ENCODE measurements at regions not wholly inside any gene's neighbourhood (a gene's known extent, or its start where the extent isn't known, plus 50 kb on each side); places are given as distances from the start of the nearest gene placed in this dataset.

DNA sequence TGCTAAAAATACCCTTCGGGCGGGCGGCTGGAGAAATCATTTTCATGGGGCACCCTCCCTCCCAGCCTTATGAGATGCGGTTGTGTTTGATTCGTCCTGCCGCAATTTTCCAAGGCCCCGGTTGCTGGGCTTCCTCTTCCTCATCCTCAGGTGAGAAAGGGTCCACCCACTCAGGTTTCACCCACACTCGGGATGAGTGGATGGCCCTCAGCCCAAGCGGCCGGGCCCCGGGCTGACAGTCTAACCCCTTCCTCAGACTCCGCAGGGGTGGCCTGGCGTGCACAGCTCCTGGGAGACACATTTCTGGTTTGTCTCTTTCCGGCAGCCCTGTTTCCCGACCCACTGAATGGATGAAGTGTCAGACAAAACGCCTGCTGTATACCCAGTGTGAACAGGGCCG is 116.5 kb upstream of the LRPAP1 start:
- H3K36me3 ChIP-seq (ENCODE audit: control insufficient read depth in 1 of 2, insufficient read depth in 2 of 2, low read length in 2 of 2), result no peaks in the 10 kb centered on the region
- H3K4me1 ChIP-seq (ENCODE audit: control insufficient read depth in 1 of 2, insufficient read depth in 2 of 2, low read length in 2 of 2), result no peaks in the 10 kb centered on the region
- no peak overlapping the region for H3K9ac ChIP-seq (ENCODE audit: low read depth in 1 of 2, low read length in 2 of 2)
- no peaks in the 10 kb centered on the region for H3K9me3 ChIP-seq (ENCODE audit: control insufficient read depth in 1 of 2, low read length in 2 of 2)
- H3K27me3 ChIP-seq (ENCODE audit: control insufficient read depth in 1 of 2, insufficient read depth in 2 of 2, low read length in 2 of 2), result peaks cover 0 to 15% of the 10 kb centered on the region in 2 donors
- H3K27ac ChIP-seq (ENCODE audit: low read depth, low read length), result no peak overlapping the region
- H3K4me3 ChIP-seq (ENCODE audit: low read depth in 1 of 2, low read length in 2 of 2), result no peak overlapping the region

- Histone ChIP-seq H3K36me3 (ENCODE audit: control insufficient read depth in 1 of 2, insufficient read depth in 2 of 2, low read length in 2 of 2) (no peaks in the 10 kb centered on the region), H3K4me3 (ENCODE audit: low read depth in 1 of 2, low read length in 2 of 2) (no peak overlapping the region), H3K27me3 (ENCODE audit: control insufficient read depth in 1 of 2, insufficient read depth in 2 of 2, low read length in 2 of 2) (peaks cover 0 to 13% of the 10 kb centered on the region in 2 donors)
These were observed 116.0 kb upstream of the LRPAP1 start for GRCh38 chr4:3648195-3648594.

GRCh38 chr4:3647421-3647820 is 115.2 kb upstream of the LRPAP1 start:
- no peaks in the 10 kb centered on the region for H3K36me3 ChIP-seq (ENCODE audit: control insufficient read depth in 1 of 2, insufficient read depth in 2 of 2, low read length in 2 of 2)
- H3K4me3 ChIP-seq (ENCODE audit: low read depth in 1 of 2, low read length in 2 of 2), result no peak overlapping the region
- H3K27ac ChIP-seq (ENCODE audit: low read depth, low read length), result no peak overlapping the region
- no peak overlapping the region for H3K9ac ChIP-seq (ENCODE audit: low read depth in 1 of 2, low read length in 2 of 2)
- H3K9me3 ChIP-seq (ENCODE audit: control insufficient read depth in 1 of 2, low read length in 2 of 2), result no peaks in the 10 kb centered on the region
- no peaks in the 10 kb centered on the region for H3K4me1 ChIP-seq (ENCODE audit: control insufficient read depth in 1 of 2, insufficient read depth in 2 of 2, low read length in 2 of 2)
- peaks cover 0 to 10% of the 10 kb centered on the region in 2 donors for H3K27me3 ChIP-seq (ENCODE audit: control insufficient read depth in 1 of 2, insufficient read depth in 2 of 2, low read length in 2 of 2)

More at GRCh38 chr4:3648195-3648594, 116.0 kb upstream of the LRPAP1 start:
- Histone ChIP-seq H3K9ac (ENCODE audit: low read depth in 1 of 2, low read length in 2 of 2) (no peak overlapping the region), H3K4me1 (ENCODE audit: control insufficient read depth in 1 of 2, insufficient read depth in 2 of 2, low read length in 2 of 2) (no peaks in the 10 kb centered on the region), H3K9me3 (ENCODE audit: control insufficient read depth in 1 of 2, low read length in 2 of 2) (no peaks in the 10 kb centered on the region), H3K27ac (ENCODE audit: low read depth, low read length) (no peak overlapping the region)

GRCh38 chr4:3645711-3646679 is 113.8 kb upstream of the LRPAP1 start:
- H3K27me3 ChIP-seq (ENCODE audit: control insufficient read depth in 1 of 2, insufficient read depth in 2 of 2, low read length in 2 of 2), result peaks cover 0 to 10% of the 10 kb centered on the region in 2 donors
- H3K9me3 ChIP-seq (ENCODE audit: control insufficient read depth in 1 of 2, low read length in 2 of 2), result no peaks in the 10 kb centered on the region
- H3K4me3 ChIP-seq (ENCODE audit: low read depth in 1 of 2, low read length in 2 of 2), result no peak overlapping the region
- no peaks in the 10 kb centered on the region for H3K4me1 ChIP-seq (ENCODE audit: control insufficient read depth in 1 of 2, insufficient read depth in 2 of 2, low read length in 2 of 2)
- H3K36me3 ChIP-seq (ENCODE audit: control insufficient read depth in 1 of 2, insufficient read depth in 2 of 2, low read length in 2 of 2), result no peaks in the 10 kb centered on the region
- H3K9ac ChIP-seq (ENCODE audit: low read depth in 1 of 2, low read length in 2 of 2), result no peak overlapping the region
- no peak overlapping the region for H3K27ac ChIP-seq (ENCODE audit: low read depth, low read length)

GRCh38 chr4:3644849-3645627 is 112.8 kb upstream of the LRPAP1 start:
- no peaks in the 10 kb centered on the region for H3K9me3 ChIP-seq (ENCODE audit: control insufficient read depth in 1 of 2, low read length in 2 of 2)
- H3K4me3 ChIP-seq (ENCODE audit: low read depth in 1 of 2, low read length in 2 of 2), result no peak overlapping the region

GRCh38 chr4:3643518-3644433 is 111.6 kb upstream of the LRPAP1 start:
- Histone ChIP-seq H3K9ac (ENCODE audit: low read depth in 1 of 2, low read length in 2 of 2) (no peak overlapping the region), H3K27ac (ENCODE audit: low read depth, low read length) (no peak overlapping the region), H3K4me1 (ENCODE audit: control insufficient read depth in 1 of 2, insufficient read depth in 2 of 2, low read length in 2 of 2) (no peaks in the 10 kb centered on the region), H3K27me3 (ENCODE audit: control insufficient read depth in 1 of 2, insufficient read depth in 2 of 2, low read length in 2 of 2) (peaks cover 0 to 10% of the 10 kb centered on the region in 2 donors), H3K4me3 (ENCODE audit: low read depth in 1 of 2, low read length in 2 of 2) (no peak overlapping the region), H3K36me3 (ENCODE audit: control insufficient read depth in 1 of 2, insufficient read depth in 2 of 2, low read length in 2 of 2) (no peaks in the 10 kb centered on the region), H3K9me3 (ENCODE audit: control insufficient read depth in 1 of 2, low read length in 2 of 2) (no peaks in the 10 kb centered on the region)

More at GRCh38 chr4:3644849-3645627, 112.8 kb upstream of the LRPAP1 start:
- H3K27me3 ChIP-seq (ENCODE audit: control insufficient read depth in 1 of 2, insufficient read depth in 2 of 2, low read length in 2 of 2), result peaks cover 0 to 10% of the 10 kb centered on the region in 2 donors
- H3K9ac ChIP-seq (ENCODE audit: low read depth in 1 of 2, low read length in 2 of 2), result no peak overlapping the region
- H3K36me3 ChIP-seq (ENCODE audit: control insufficient read depth in 1 of 2, insufficient read depth in 2 of 2, low read length in 2 of 2), result no peaks in the 10 kb centered on the region
- H3K4me1 ChIP-seq (ENCODE audit: control insufficient read depth in 1 of 2, insufficient read depth in 2 of 2, low read length in 2 of 2), result no peaks in the 10 kb centered on the region
- H3K27ac ChIP-seq (ENCODE audit: low read depth, low read length), result no peak overlapping the region

- H3K27me3 ChIP-seq (ENCODE audit: control insufficient read depth in 1 of 2, insufficient read depth in 2 of 2, low read length in 2 of 2), result peaks cover 0 to 10% of the 10 kb centered on the region in 2 donors
- no peak overlapping the region for H3K27ac ChIP-seq (ENCODE audit: low read depth, low read length)
- no peak overlapping the region for H3K9ac ChIP-seq (ENCODE audit: low read depth in 1 of 2, low read length in 2 of 2)
- no peaks in the 10 kb centered on the region for H3K4me1 ChIP-seq (ENCODE audit: control insufficient read depth in 1 of 2, insufficient read depth in 2 of 2, low read length in 2 of 2)
- H3K36me3 ChIP-seq (ENCODE audit: control insufficient read depth in 1 of 2, insufficient read depth in 2 of 2, low read length in 2 of 2), result no peaks in the 10 kb centered on the region
- H3K4me3 ChIP-seq (ENCODE audit: low read depth in 1 of 2, low read length in 2 of 2), result no peak overlapping the region
- H3K9me3 ChIP-seq (ENCODE audit: control insufficient read depth in 1 of 2, low read length in 2 of 2), result no peaks in the 10 kb centered on the region
These were observed 110.7 kb upstream of the LRPAP1 start for GRCh38 chr4:3642806-3643517.

DNA sequence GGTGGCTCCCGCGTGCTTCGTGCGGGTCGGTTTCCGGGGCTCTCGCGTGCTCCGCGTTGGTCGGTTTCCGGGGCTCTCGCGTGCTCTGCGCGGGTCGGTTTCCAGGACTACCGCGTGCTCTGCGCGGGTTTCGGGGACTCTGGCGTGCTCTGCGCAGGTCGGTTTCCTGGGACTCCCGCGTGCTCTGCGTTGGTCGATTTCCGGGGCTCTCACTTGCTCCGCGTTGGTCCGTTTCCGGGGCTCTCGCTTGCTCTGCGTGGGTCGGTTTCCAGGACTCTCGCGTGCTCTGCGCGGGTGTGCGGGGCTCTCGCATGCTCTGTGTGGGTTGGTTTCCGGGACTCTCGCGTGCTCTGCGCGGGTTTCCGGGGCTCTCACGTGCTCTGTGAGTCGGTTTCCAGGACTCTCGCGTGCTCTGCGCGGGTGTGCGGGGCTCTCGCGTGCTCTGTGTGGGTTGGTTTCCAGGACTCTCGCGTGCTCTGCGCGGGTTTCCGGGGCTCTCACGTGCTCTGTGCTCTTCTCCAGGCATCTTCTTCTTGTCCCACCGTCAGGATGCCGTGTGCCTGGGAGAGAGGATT is 109.9 kb upstream of the LRPAP1 start:
- H3K27me3 ChIP-seq (ENCODE audit: control insufficient read depth in 1 of 2, insufficient read depth in 2 of 2, low read length in 2 of 2), result peaks cover 0 to 6% of the 10 kb centered on the region in 2 donors
- H3K36me3 ChIP-seq (ENCODE audit: control insufficient read depth in 1 of 2, insufficient read depth in 2 of 2, low read length in 2 of 2), result no peaks in the 10 kb centered on the region
- H3K9ac ChIP-seq (ENCODE audit: low read depth in 1 of 2, low read length in 2 of 2), result no peak overlapping the region
- no peak overlapping the region for H3K27ac ChIP-seq (ENCODE audit: low read depth, low read length)
- H3K4me3 ChIP-seq (ENCODE audit: low read depth in 1 of 2, low read length in 2 of 2), result no peak overlapping the region
- no peaks in the 10 kb centered on the region for H3K9me3 ChIP-seq (ENCODE audit: control insufficient read depth in 1 of 2, low read length in 2 of 2)
- H3K4me1 ChIP-seq (ENCODE audit: control insufficient read depth in 1 of 2, insufficient read depth in 2 of 2, low read length in 2 of 2), result no peaks in the 10 kb centered on the region

- no peaks in the 10 kb centered on the region for H3K36me3 ChIP-seq (ENCODE audit: control insufficient read depth in 1 of 2, insufficient read depth in 2 of 2, low read length in 2 of 2)
These were observed 109.3 kb upstream of the LRPAP1 start for GRCh38 chr4:3641501-3641900.

More at GRCh38 chr4:3641501-3641900, 109.3 kb upstream of the LRPAP1 start:
- H3K9me3 ChIP-seq (ENCODE audit: control insufficient read depth in 1 of 2, low read length in 2 of 2), result no peaks in the 10 kb centered on the region
- H3K4me1 ChIP-seq (ENCODE audit: control insufficient read depth in 1 of 2, insufficient read depth in 2 of 2, low read length in 2 of 2), result no peaks in the 10 kb centered on the region
- H3K27me3 ChIP-seq (ENCODE audit: control insufficient read depth in 1 of 2, insufficient read depth in 2 of 2, low read length in 2 of 2), result peaks cover 0 to 2% of the 10 kb centered on the region in 2 donors
- no peak overlapping the region for H3K9ac ChIP-seq (ENCODE audit: low read depth in 1 of 2, low read length in 2 of 2)
- H3K4me3 ChIP-seq (ENCODE audit: low read depth in 1 of 2, low read length in 2 of 2), result no peak overlapping the region
- no peak overlapping the region for H3K27ac ChIP-seq (ENCODE audit: low read depth, low read length)

All from duodenal mucosa (tissue), 2 donors.